Activated naive CD4-positive, alpha-beta T cell treated with anti-CD3 and anti-CD28 coated beads, Interleukin-2, amount 50 U/mL, for 24 hours (primary cell): ENCODE measurements at regions not wholly inside any gene's neighbourhood (a gene's known extent, or its start where the extent isn't known, plus 50 kb on each side); places are given as distances from the start of the nearest gene placed in this dataset.

ENCODE experiments used
- H3K27ac Mint-ChIP-seq: one replicate; pipeline ENCODE4 v1.8.0; 2021; ENCODE audit warnings: mild to moderate bottlenecking, mixed read lengths
- H3K27me3 Mint-ChIP-seq: one replicate; pipeline ENCODE4 v1.8.0; 2021; ENCODE audit warnings: mixed read lengths
- H3K36me3 Mint-ChIP-seq: one replicate; pipeline ENCODE4 v1.8.0; 2021; ENCODE audit warnings: mixed read lengths
- H3K4me1 Mint-ChIP-seq: one replicate; pipeline ENCODE4 v1.8.0; 2021; ENCODE audit warnings: mixed read lengths
- H3K4me3 Mint-ChIP-seq: one replicate; pipeline ENCODE4 v1.8.0; 2021; ENCODE audit warnings: mild to moderate bottlenecking, mixed read lengths
- H3K9me3 Mint-ChIP-seq: one replicate; pipeline ENCODE4 v1.8.0; 2021; ENCODE audit warnings: mixed read lengths

DNA sequence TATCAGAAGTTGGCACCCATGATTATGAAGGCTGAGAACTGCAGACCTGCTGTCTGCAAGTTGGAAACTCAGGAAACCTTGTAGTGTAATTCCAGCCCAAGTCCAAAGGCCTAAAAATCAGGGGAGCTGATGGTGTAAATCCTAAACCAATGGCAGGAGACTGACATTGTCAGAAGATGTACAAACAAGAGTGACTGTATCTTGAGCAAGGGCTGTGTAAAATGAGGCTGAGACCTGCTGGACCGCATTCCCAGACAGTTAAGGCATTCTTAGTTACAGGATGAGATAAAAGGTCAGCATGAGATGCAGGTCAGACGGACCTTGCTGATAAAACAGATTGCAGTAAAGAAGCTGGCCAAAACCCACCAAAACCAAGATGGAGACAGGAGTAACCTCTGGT lies 147.7 kb downstream of the COG6 start:
- Mint-ChIP-seq H3K27me3 (no peaks in the 10 kb centered on the region), H3K27ac (no peak overlapping the region), H3K4me1 (no peaks in the 10 kb centered on the region), H3K9me3 (no peaks in the 10 kb centered on the region), H3K4me3 (no peak overlapping the region), H3K36me3 (peaks cover 2% of the 10 kb centered on the region)

- H3K4me1 Mint-ChIP-seq, result no peaks in the 10 kb centered on the region
Observed at GRCh38 chr13:39803851-39804250, 148.4 kb downstream of the COG6 start.

DNA sequence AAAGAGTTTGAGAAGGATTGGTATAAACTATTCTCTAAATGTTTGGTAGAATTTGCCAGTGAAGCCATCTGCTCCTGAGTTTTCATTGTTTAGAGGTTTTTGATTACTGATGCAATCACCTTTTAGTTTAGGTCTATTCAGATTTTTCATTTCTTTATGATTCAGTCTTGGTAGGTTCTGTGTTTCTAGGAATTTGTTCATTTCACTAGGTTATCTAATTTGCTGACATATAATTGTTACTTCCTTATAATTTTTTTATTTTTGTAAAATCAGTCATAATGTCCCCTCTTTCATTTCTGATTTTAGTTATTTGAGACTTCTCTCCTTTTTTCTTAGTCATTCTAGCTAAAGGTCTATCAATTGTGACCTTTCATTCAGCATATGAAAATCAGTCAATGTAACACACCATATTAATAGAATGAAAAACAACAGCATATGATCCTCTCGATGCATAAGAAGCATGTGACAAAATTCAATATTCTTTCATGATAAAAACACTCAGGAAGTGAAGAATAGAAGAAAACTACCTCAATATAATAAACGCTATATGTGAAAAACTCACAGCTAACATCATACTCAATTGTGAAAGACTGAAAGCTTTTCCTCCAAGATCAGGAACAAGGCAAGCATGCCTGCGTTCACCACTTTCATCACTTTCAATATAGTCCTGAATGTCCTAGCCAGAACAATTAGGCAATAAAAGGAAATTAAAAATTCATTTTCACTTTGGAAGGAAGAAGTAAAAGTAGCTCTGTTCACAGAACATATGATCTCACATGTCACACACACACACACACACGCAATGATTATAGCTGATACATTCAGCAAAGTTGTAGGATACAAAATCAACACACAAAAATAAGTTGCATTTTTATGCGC lies 149.1 kb downstream of the COG6 start:
- no peaks in the 10 kb centered on the region for H3K9me3 Mint-ChIP-seq
- H3K27me3 Mint-ChIP-seq, result no peaks in the 10 kb centered on the region
- no peak overlapping the region for H3K4me3 Mint-ChIP-seq
- peaks cover 2% of the 10 kb centered on the region for H3K36me3 Mint-ChIP-seq
- H3K27ac Mint-ChIP-seq, result no peak overlapping the region
- H3K4me1 Mint-ChIP-seq, result no peaks in the 10 kb centered on the region

More at GRCh38 chr13:39803851-39804250, 148.4 kb downstream of the COG6 start:
- H3K36me3 Mint-ChIP-seq, result peaks cover 2% of the 10 kb centered on the region
- H3K27me3 Mint-ChIP-seq, result no peaks in the 10 kb centered on the region
- H3K4me3 Mint-ChIP-seq, result no peak overlapping the region
- H3K9me3 Mint-ChIP-seq, result no peaks in the 10 kb centered on the region
- no peak overlapping the region for H3K27ac Mint-ChIP-seq

DNA sequence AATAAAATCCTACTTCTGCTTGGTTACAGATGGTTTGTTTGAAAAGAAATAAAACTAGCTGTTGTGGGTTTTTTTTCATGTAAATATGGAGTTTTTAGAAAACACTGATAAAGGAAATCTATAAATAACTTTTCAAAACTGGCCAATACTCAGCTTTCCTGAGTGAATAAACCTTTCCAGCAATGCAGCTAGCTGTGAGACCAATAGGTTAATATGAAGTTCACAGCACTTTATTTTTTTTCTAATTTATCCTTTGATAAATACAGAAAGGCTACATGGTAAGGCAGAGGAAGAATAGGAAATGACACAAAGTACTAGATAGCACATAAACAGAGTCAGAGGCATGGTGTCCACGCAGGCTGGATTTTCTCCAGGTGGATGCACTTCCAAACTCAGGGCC lies 154.0 kb downstream of the COG6 start:
- Mint-ChIP-seq H3K27me3 (no peaks in the 10 kb centered on the region), H3K9me3 (no peaks in the 10 kb centered on the region), H3K4me1 (no peaks in the 10 kb centered on the region), H3K4me3 (no peak overlapping the region), H3K27ac (no peak overlapping the region), H3K36me3 (no peaks in the 10 kb centered on the region)

- no peaks in the 10 kb centered on the region for H3K9me3 Mint-ChIP-seq
- peak overlapping the region; percentile 37 for H3K27ac Mint-ChIP-seq
- no peaks in the 10 kb centered on the region for H3K27me3 Mint-ChIP-seq
- no peaks in the 10 kb centered on the region for H3K4me1 Mint-ChIP-seq
- no peak overlapping the region for H3K4me3 Mint-ChIP-seq
- H3K36me3 Mint-ChIP-seq, result no peaks in the 10 kb centered on the region
Observed at GRCh38 chr13:39810091-39810877, 154.8 kb downstream of the COG6 start.

DNA sequence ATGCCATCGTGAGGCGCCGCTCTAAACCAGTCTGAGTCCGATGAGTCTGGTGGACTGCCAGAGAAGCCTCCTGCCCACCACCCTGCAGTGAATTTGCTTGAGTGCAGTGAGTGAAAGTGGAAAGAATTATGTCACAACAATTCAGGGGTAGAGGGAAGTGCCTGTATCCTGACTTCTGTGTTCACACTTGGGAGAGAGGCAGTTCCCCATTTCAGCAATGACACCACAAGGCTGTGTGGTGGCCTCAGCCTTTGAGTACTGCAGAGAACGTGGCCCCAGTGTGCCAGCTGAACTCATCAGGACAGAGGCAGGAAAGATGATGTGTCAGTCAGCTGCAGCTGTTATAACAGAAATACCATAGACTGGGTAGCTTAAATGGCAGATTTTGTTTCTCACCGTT lies 155.6 kb downstream of the COG6 start:
- no peaks in the 10 kb centered on the region for H3K9me3 Mint-ChIP-seq
- no peak overlapping the region for H3K27ac Mint-ChIP-seq
- no peak overlapping the region for H3K4me3 Mint-ChIP-seq
- H3K4me1 Mint-ChIP-seq, result no peaks in the 10 kb centered on the region
- no peaks in the 10 kb centered on the region for H3K27me3 Mint-ChIP-seq
- no peaks in the 10 kb centered on the region for H3K36me3 Mint-ChIP-seq

GRCh38 chr13:39811696-39812095 lies 156.2 kb downstream of the COG6 start:
- no peak overlapping the region for H3K27ac Mint-ChIP-seq
- no peaks in the 10 kb centered on the region for H3K27me3 Mint-ChIP-seq
- H3K4me3 Mint-ChIP-seq, result no peak overlapping the region
- H3K36me3 Mint-ChIP-seq, result no peaks in the 10 kb centered on the region
- H3K4me1 Mint-ChIP-seq, result no peaks in the 10 kb centered on the region
- H3K9me3 Mint-ChIP-seq, result no peaks in the 10 kb centered on the region

- Mint-ChIP-seq H3K27ac (no peak overlapping the region), H3K9me3 (no peaks in the 10 kb centered on the region), H3K4me3 (no peak overlapping the region), H3K27me3 (no peaks in the 10 kb centered on the region), H3K4me1 (no peaks in the 10 kb centered on the region), H3K36me3 (no peaks in the 10 kb centered on the region)
Observed at GRCh38 chr13:39815345-39816111, 160.1 kb downstream of the COG6 start.

DNA sequence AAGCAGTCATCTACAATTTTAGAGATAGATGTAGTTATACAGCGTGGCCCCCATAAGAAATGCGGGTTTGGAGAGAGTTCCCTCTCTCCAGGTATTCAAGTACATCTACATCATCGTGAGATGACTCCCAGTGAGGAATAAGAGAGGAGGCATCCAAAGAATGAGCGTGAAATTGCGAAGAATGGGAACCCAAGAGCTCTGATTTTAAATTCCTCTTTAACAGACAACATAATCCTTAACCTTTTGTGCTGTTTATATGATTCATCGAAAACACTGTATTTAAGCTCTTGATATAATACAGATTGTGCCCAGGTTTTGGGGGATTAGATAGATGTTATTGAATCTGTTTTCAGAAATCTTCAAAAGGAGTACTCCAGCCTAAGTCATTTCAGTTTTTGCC lies 161.5 kb downstream of the COG6 start:
- Mint-ChIP-seq H3K27me3 (no peaks in the 10 kb centered on the region), H3K27ac (no peak overlapping the region), H3K4me1 (peaks cover 9% of the 10 kb centered on the region), H3K36me3 (no peaks in the 10 kb centered on the region), H3K4me3 (no peak overlapping the region), H3K9me3 (no peaks in the 10 kb centered on the region)

DNA sequence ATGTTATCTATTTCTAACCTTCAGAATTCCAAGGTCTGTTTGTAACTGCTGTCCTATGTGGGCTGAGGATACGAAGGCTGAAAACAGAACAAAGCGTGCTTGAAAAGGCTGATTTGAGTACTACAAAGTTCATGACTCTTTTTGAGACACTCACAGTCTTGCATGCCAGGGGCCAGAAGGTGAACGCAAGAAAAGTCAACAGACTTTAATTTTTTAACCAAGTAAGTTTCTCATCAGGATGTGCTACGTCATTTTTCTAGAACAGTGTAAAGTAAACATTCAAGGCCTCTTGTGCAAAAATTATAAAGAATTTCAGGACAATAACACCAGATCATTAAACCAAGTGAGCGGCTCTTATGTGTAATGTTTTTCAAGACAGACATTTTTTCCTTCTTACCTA lies 163.5 kb downstream of the COG6 start:
- Mint-ChIP-seq H3K4me3 (no peak overlapping the region), H3K4me1 (peaks cover 28% of the 10 kb centered on the region), H3K36me3 (no peaks in the 10 kb centered on the region), H3K9me3 (no peaks in the 10 kb centered on the region), H3K27me3 (no peaks in the 10 kb centered on the region), H3K27ac (no peak overlapping the region)

- no peak overlapping the region for H3K27ac Mint-ChIP-seq
- no peaks in the 10 kb centered on the region for H3K36me3 Mint-ChIP-seq
- no peak overlapping the region for H3K4me3 Mint-ChIP-seq
- H3K27me3 Mint-ChIP-seq, result no peaks in the 10 kb centered on the region
- H3K4me1 Mint-ChIP-seq, result peaks cover 31% of the 10 kb centered on the region
- H3K9me3 Mint-ChIP-seq, result no peaks in the 10 kb centered on the region
Observed at GRCh38 chr13:39820606-39821005, 165.1 kb downstream of the COG6 start.

DNA sequence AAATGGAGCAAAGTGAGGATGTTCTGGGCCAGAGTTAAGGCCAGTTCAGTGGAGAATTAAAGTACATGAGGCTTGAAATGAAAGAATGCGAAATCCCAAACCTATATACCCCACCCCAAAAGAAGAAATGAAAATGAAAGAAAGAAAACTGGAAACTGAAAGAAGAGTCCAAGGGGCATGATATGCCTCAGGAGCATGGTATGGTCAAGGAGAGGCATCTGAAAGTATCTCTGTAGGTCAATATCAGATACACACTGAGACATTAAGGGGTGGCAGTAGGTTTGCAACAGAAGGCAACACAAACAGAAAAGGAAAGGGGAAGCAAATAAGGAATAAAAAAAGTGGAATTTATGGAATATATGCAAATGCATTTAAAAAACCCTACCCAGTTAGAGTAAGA lies 166.5 kb downstream of the COG6 start:
- H3K4me3 Mint-ChIP-seq, result peak overlapping the region; percentile 27

DNA sequence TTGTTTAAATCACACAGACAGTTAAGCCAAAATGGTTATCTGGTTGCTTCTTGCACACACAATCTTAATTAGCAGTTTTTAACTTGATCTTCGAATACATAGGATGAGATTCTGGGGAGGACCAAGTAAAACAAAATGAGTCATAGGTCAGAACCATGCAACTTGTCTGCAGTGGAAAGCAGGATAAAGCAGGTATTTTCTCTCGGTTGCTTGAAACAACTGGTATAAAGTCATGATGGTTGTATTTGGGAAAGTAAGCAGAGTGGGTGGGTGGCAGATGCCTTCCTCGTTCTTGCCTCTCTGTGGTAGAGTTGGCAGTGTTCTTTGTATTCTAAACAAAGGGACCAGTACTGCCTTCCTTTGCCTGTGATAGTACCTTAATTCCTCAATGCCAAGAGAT lies 167.0 kb downstream of the COG6 start:
- H3K36me3 Mint-ChIP-seq, result no peaks in the 10 kb centered on the region
- H3K4me1 Mint-ChIP-seq, result peaks cover 31% of the 10 kb centered on the region
- H3K27ac Mint-ChIP-seq, result no peak overlapping the region
- peak overlapping the region; percentile 71 for H3K4me3 Mint-ChIP-seq
- no peaks in the 10 kb centered on the region for H3K9me3 Mint-ChIP-seq
- no peaks in the 10 kb centered on the region for H3K27me3 Mint-ChIP-seq

More for the DNA sequence above, 166.5 kb downstream of the COG6 start:
- Mint-ChIP-seq H3K27ac (no peak overlapping the region), H3K9me3 (no peaks in the 10 kb centered on the region), H3K4me1 (peaks cover 31% of the 10 kb centered on the region), H3K36me3 (no peaks in the 10 kb centered on the region), H3K27me3 (no peaks in the 10 kb centered on the region)

GRCh38 chr13:39823063-39823713 lies 167.7 kb downstream of the COG6 start:
- H3K27me3 Mint-ChIP-seq, result no peaks in the 10 kb centered on the region
- peaks cover 31% of the 10 kb centered on the region for H3K4me1 Mint-ChIP-seq
- peak overlapping the region; percentile 71 for H3K4me3 Mint-ChIP-seq
- no peak overlapping the region for H3K27ac Mint-ChIP-seq
- no peaks in the 10 kb centered on the region for H3K36me3 Mint-ChIP-seq
- H3K9me3 Mint-ChIP-seq, result no peaks in the 10 kb centered on the region

GRCh38 chr13:39825886-39826285 lies 170.4 kb downstream of the COG6 start:
- Mint-ChIP-seq H3K27me3 (no peaks in the 10 kb centered on the region), H3K4me3 (no peak overlapping the region), H3K4me1 (peaks cover 31% of the 10 kb centered on the region), H3K36me3 (peaks cover 2% of the 10 kb centered on the region), H3K27ac (no peak overlapping the region), H3K9me3 (no peaks in the 10 kb centered on the region)
